HG03159 (cell line): ENCODE measurements at regions not wholly inside any gene's neighbourhood (a gene's known extent, or its start where the extent isn't known, plus 50 kb on each side); places are given as distances from the start of the nearest gene placed in this dataset.
"Not testable (repeated sequence)": the region's sequence is repeated elsewhere in the genome, so short reads cannot be mapped to it uniquely, and the experiment has no call there.

Experiments used
- ATAC-seq: cut with Tn5 transposase; IDR thresholded peaks from one replicate; pipeline ENCODE4 v1.9.1; 2021; ENCODE audit warnings: mild to moderate bottlenecking, moderate library complexity; ENCODE audit not compliant: unreplicated experiment

GRCh38 chr13:99743094-99743493 lies 228.5 kb downstream of the ZIC5 start:
- ATAC-seq: no peak

- ATAC-seq: no peak
Measured at GRCh38 chr13:99741960-99742359, 229.6 kb downstream of the ZIC5 start.

GRCh38 chr13:99740251-99740979 lies 231.2 kb downstream of the ZIC5 start:
- no peak for ATAC-seq

GRCh38 chr13:99738626-99739025 lies 232.9 kb downstream of the ZIC5 start:
- ATAC-seq: no peak

- no peak for ATAC-seq
Measured at GRCh38 chr13:99737481-99738245, 233.9 kb downstream of the ZIC5 start.

DNA sequence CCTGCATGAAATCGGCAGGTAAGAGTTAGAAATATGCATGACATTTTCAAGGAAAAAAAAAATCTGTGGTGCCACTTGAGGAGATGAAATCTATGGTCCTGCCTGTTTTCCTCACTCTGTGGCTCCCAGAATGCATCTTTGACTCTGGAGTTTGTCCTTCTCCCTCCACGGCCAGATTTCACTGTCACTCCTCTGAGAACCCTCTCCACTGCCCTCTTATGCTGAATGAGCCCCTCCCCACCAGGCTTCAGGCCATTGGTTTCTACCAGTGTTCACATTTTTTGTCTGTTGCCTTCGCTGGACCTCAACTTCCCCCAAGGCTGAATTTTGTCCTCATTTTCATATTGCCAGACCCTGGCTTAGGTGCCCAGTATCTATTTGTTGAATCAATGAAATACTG lies 235.0 kb downstream of the ZIC5 start:
- ATAC-seq: no peak

DNA sequence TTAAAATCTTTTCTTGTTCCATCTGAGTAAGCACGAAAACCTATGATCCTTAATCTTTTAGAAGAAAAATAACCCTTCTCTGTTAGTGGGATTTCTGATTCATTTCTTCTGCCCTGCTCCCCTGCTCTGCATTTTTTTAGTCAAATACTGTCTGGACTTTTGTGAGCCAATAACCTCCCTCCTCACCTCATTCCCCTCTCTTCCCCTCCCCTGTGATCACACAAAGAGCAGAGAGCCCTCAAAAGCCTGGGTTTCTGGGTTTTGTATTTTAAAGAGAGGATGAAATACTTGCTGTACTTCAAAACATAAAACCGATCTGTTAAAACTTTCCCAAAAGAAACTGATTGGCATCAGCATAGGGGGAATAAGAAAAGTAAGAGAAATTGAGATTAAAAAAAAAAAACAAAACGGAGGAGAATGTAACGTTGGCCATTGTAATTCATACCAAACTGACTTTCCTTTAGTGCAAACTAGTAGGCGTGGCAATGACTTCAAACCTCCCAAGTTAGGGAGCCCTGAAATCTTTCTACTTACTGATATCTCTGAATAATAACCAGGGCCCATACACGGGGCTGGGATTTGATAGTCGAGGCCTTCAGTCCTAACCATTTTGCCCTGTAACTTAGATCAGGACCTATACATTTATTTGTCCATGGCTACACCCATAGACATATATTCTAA lies 232.9 kb downstream of the TM9SF2 start:
- ATAC-seq: no peak

GRCh38 chr13:99733346-99733745 lies 232.1 kb downstream of the TM9SF2 start:
- no peak for ATAC-seq

- ATAC-seq: no peak
Measured at GRCh38 chr13:99731747-99732146, 230.5 kb downstream of the TM9SF2 start.

DNA sequence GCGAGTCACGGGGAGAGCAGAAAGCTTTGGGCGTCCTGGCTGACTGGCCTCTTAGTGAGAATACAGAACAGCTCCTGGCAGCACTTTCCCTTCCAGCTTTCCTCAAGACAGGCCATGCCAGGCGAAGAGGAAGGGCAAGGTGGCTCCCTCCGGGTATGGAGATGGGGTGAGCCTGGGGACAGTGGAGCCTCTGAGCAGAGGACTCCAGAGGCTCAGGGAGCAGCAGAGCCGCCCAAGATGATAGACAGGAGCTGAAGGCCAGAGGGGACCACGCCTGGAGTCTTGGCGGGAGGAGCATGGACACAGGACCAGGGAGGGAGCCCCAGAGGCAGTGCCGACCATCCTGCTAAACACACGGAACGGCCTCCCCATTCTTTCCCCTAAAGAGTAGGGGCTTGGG lies 229.1 kb downstream of the TM9SF2 start:
- ATAC-seq: no peak

DNA sequence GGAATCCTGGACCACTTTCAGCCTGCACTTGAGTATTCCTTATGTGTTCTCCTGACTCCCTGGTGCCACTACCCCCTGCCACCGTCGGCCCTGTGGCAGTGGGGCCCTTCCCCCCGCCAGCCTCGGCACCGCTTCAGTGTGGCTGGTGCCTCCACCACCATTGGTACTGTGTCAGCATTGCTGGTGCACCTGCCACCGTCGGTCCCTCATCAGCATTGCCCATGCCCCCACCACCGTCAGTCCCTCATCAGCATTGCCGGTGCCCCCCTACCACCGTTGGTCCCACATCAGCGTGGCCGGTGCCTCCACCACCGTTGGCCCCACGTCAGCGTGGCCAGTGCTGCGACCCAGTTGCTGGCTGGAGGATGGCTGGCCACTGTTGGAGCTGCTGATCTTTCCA lies 228.5 kb downstream of the TM9SF2 start:
- ATAC-seq: no peak

- ATAC-seq: not testable (repeated sequence)
Measured at GRCh38 chr13:99727651-99728050, 226.4 kb downstream of the TM9SF2 start.

GRCh38 chr13:99726282-99726894 lies 225.1 kb downstream of the TM9SF2 start:
- ATAC-seq: no peak

- ATAC-seq: no peak
Measured at GRCh38 chr13:99725644-99726043, 224.4 kb downstream of the TM9SF2 start.

GRCh38 chr13:99724633-99725517 lies 223.6 kb downstream of the TM9SF2 start:
- no peak for ATAC-seq

GRCh38 chr13:99723878-99724277 lies 222.6 kb downstream of the TM9SF2 start:
- no peak for ATAC-seq

DNA sequence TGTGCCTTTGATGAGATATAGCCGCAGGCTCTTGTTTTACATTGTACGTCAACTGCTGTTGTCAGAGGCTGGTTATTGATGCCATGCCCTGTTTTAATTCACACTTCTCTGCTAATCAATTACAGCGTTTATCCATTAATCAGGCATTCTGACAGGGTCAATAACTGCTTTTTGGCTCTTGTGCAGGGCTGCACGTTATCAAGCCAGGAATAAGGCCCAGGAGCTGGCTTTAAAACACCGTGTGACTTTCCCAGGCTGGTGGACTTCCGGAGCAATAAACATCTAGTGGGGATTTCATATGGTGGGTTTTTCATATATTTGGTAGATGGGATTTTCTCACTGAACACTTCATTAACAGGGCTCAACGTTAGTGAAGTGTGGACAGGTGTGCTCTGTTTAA lies 221.7 kb downstream of the TM9SF2 start:
- ATAC-seq: no peak

DNA sequence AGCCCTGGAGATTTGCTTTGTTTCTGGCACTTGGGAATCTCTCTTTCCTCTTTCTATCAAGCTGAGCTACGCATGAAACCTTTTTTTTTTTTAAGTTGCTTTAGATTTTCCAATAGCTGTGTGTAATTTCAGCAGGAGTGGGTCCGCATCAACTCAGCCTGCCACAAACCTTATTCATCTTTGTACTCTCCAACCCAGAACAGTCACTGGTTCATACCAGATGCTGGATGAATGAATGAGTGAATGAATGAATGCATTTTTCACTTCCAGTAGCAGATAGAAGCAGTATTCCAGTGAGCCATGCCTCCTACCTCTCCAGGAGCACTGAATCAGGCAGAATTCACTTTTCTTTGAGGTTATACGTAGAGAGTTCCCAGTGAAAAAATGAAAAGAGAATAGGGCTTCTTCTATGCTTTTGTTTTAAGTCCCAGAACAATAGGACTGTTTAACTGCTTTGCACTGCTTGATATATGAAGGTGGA lies 221.1 kb downstream of the TM9SF2 start:
- no peak for ATAC-seq

GRCh38 chr13:99721606-99722337 lies 220.5 kb downstream of the TM9SF2 start:
- no peak for ATAC-seq
